Loucy (cell line): ENCODE measurements at regions not wholly inside any gene's neighbourhood (a gene's known extent, or its start where the extent isn't known, plus 50 kb on each side); places are given as distances from the start of the nearest gene placed in this dataset.

Experiments
- H2AFZ ChIP-seq: fragments of 200-600 bp; sonication (generic); 2 replicates; pipeline ENCODE4 v1.6.0; 2016; ENCODE audit warnings: antibody characterized with exemption, mild to moderate bottlenecking, low read length, moderate library complexity
- H3F3A ChIP-seq: fragments of 200-600 bp; 2 replicates; pipeline ENCODE4 v1.6.0; 2016; ENCODE audit warnings: antibody characterized with exemption, low read depth, mild to moderate bottlenecking
- H3K27me3 ChIP-seq: fragments of 200-600 bp; sonication (generic); 2 replicates; pipeline ENCODE4 v1.6.1; 2014; ENCODE audit warnings: low read length, mild to moderate bottlenecking; ENCODE audit not compliant: insufficient read depth, poor library complexity, severe bottlenecking
- H3K36me3 ChIP-seq: fragments of 200-600 bp; sonication (generic); 2 replicates; pipeline ENCODE4 v1.6.1; 2016; ENCODE audit warnings: low read length; ENCODE audit not compliant: insufficient read depth
- H3K4me1 ChIP-seq: fragments of 200-600 bp; sonication (generic); 2 replicates; pipeline ENCODE4 v1.5.1; 2014; ENCODE audit warnings: low read length, mild to moderate bottlenecking; ENCODE audit not compliant: insufficient read depth, poor library complexity, severe bottlenecking
- H3K4me2 ChIP-seq: fragments of 200-600 bp; sonication (generic); 2 replicates; pipeline ENCODE4 v1.6.0; 2014; ENCODE audit warnings: antibody characterized with exemption, low read length, low read depth, mild to moderate bottlenecking; ENCODE audit not compliant: poor library complexity, severe bottlenecking
- H3K4me3 ChIP-seq: fragments of 200-600 bp; sonication (generic); 2 replicates; pipeline ENCODE4 v1.5.1; 2014; ENCODE audit warnings: low read length, mild to moderate bottlenecking, mixed read lengths; ENCODE audit not compliant: poor library complexity, severe bottlenecking
- H3K79me2 ChIP-seq: fragments of 200-600 bp; sonication (generic); 2 replicates; pipeline ENCODE4 v1.6.1; 2014; ENCODE audit warnings: low read length; ENCODE audit not compliant: insufficient read depth
- H3K9ac ChIP-seq: fragments of 200-600 bp; sonication (generic); 2 replicates; pipeline ENCODE4 v1.6.0; 2014; ENCODE audit warnings: mild to moderate bottlenecking, low read depth, low read length, moderate library complexity; ENCODE audit not compliant: poor library complexity, severe bottlenecking
- H3K9me2 ChIP-seq: fragments of 200-600 bp; sonication (generic); replicated peaks from 2 replicates; pipeline ENCODE4 v1.6.1; 2016; ENCODE audit warnings: low read depth, low read length, mixed read lengths
- H3K9me3 ChIP-seq: fragments of 200-600 bp; sonication (generic); 2 replicates; pipeline ENCODE4 v1.6.1; 2014; ENCODE audit warnings: mild to moderate bottlenecking, antibody characterized with exemption, low read length, low read depth; ENCODE audit not compliant: insufficient read depth
- H4K20me1 ChIP-seq: fragments of 200-600 bp; sonication (generic); 2 replicates; pipeline ENCODE4 v1.6.0; 2014; ENCODE audit warnings: antibody characterized with exemption, low read length, mild to moderate bottlenecking; ENCODE audit not compliant: insufficient read depth, poor library complexity, severe bottlenecking
- EZH2phosphoT487 ChIP-seq: fragments of 200-600 bp; IDR thresholded peaks from 2 replicates; pipeline ENCODE4 v1.6.1; 2018; ENCODE audit warnings: antibody characterized with exemption, mild to moderate bottlenecking, moderate library complexity, borderline replicate concordance
- TF ChIP-seq, protein P1 (sequence below): fragments of 200-600 bp; sonication (generic); conservative IDR thresholded peaks from 2 replicates; pipeline ENCODE4 v1.5.1; 2014; ENCODE audit warnings: mild to moderate bottlenecking, antibody characterized with exemption, low read length

DNA sequence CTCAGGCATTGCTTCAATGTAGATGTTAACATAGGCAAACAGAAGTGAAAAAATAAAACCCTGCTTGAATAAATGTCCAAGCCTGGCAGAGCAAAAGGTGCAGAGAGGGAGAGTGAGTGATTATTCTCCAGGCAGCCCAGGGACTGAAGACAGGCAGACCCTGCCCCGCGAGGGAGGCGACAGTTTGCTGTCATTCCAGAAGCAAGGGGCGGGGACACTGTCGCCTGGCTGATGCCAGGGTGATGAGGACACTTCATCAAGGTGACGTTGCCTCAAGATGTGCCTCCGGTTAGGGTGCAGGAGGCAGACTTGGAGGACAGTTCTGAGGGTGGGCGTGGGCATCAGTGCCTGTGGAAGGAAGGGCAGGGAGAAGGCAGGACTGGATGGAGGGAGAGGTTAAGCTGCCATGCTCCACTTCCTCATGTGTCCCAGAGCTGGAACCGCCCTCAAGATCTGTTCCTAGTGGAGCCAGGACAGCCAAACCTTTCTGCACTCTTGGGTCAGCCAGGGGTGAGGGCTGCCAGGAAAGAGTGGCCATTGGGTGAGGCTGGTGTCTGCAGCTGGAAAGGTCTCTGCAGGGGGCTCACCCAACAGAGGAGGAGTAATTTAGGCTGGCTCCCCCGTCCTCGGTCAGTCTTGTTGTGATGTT lies 560.5 kb upstream of the MKI67 start:
- Histone ChIP-seq H3K9ac (no peak overlapping the region), H2AFZ (no peak overlapping the region), H3K4me2 (no peak overlapping the region), H3K27me3 (no peaks in the 10 kb centered on the region), H3K4me3 (no peak overlapping the region), H3K79me2 (no peaks in the 10 kb centered on the region), H4K20me1 (no peaks in the 10 kb centered on the region), H3K36me3 (no peaks in the 10 kb centered on the region), H3K4me1 (no peaks in the 10 kb centered on the region), H3K9me3 (no peaks in the 10 kb centered on the region), H3K9me2 (no peaks in the 10 kb centered on the region), H3F3A (no peaks in the 10 kb centered on the region)
- no peak for TF ChIP-seq EZH2phosphoT487
- TF ChIP-seq, protein P1, sequence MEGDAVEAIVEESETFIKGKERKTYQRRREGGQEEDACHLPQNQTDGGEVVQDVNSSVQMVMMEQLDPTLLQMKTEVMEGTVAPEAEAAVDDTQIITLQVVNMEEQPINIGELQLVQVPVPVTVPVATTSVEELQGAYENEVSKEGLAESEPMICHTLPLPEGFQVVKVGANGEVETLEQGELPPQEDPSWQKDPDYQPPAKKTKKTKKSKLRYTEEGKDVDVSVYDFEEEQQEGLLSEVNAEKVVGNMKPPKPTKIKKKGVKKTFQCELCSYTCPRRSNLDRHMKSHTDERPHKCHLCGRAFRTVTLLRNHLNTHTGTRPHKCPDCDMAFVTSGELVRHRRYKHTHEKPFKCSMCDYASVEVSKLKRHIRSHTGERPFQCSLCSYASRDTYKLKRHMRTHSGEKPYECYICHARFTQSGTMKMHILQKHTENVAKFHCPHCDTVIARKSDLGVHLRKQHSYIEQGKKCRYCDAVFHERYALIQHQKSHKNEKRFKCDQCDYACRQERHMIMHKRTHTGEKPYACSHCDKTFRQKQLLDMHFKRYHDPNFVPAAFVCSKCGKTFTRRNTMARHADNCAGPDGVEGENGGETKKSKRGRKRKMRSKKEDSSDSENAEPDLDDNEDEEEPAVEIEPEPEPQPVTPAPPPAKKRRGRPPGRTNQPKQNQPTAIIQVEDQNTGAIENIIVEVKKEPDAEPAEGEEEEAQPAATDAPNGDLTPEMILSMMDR = no peak

DNA sequence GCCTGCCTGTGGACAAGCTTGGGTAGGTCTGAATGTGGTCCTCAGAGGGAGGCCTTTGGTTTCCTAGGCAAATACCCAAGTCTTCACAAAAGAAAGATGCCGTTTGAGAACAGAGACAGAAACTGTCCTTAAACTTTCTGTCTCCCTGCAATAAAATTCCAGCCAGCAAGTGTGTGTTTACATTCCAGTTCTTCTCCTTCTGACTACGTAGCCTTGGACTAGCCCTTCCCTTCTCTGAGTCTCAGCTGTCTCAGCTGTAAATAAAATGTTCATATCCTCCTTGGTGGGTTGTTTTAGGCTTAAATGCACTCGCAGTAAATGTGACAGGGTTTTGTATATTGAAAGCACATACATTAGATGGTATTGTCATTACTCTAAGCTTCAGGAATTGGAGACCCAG lies 561.2 kb upstream of the MKI67 start:
- H3K9ac ChIP-seq = no peak overlapping the region
- H3F3A ChIP-seq = no peaks in the 10 kb centered on the region
- no peak overlapping the region for H2AFZ ChIP-seq
- H3K4me3 ChIP-seq = no peak overlapping the region
- H3K79me2 ChIP-seq = no peaks in the 10 kb centered on the region
- H3K9me3 ChIP-seq = no peaks in the 10 kb centered on the region
- TF ChIP-seq EZH2phosphoT487 = no peak
- TF ChIP-seq, protein P1 = no peak
- H3K9me2 ChIP-seq = no peaks in the 10 kb centered on the region
- H3K27me3 ChIP-seq = no peaks in the 10 kb centered on the region
- H4K20me1 ChIP-seq = no peaks in the 10 kb centered on the region
- H3K36me3 ChIP-seq = no peaks in the 10 kb centered on the region
- H3K4me2 ChIP-seq = no peak overlapping the region
- H3K4me1 ChIP-seq = no peaks in the 10 kb centered on the region

DNA sequence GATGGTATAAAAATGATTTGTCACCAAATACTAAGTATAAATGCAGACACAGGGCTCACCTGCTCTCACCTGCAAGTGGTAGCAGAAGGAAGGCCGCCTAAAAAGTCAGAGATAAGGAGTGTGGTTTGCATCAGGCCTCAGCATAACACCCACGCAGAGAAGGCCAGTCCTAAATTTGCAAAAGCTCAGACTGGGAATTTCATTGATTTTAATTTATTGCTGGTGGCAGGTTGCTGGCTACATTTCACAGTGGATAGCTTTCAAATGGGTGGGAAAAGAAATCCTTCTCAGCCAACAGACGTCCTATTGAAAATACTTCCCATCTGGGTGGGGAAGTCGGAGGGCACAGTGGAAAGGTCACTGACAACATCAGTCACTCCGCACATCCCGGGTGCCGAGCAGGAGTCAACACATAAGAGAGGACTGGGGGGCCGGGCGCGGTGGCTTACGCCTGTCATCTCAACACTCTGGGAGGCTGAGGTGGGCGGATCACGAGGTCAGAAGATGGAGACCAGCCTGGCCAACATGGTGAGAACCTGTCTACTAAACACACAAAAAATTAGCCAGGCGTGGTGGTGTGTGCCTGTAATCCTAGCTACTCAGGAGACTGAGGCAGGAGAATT lies 561.8 kb upstream of the MKI67 start:
- Histone ChIP-seq H3K9me2 (no peaks in the 10 kb centered on the region), H3K4me2 (no peak overlapping the region), H3K9ac (no peak overlapping the region), H3K9me3 (no peaks in the 10 kb centered on the region), H3K27me3 (no peaks in the 10 kb centered on the region), H2AFZ (no peak overlapping the region), H3K36me3 (no peaks in the 10 kb centered on the region), H3K79me2 (no peaks in the 10 kb centered on the region), H4K20me1 (no peaks in the 10 kb centered on the region), H3K4me1 (no peaks in the 10 kb centered on the region), H3F3A (no peaks in the 10 kb centered on the region), H3K4me3 (no peak overlapping the region)
- TF ChIP-seq, protein P1 = no peak
- TF ChIP-seq EZH2phosphoT487 = no peak
